Myocyte (in vitro differentiated cells): ENCODE measurements at regions not wholly inside any gene's neighbourhood (a gene's known extent, or its start where the extent isn't known, plus 50 kb on each side); places are given as distances from the start of the nearest gene placed in this dataset.
A peak's percentile ranks its signal among the peaks of the same experiment; 100 is the strongest.
"Not testable (repeated sequence)": the region's sequence is repeated elsewhere in the genome, so short reads cannot be mapped to it uniquely, and the experiment has no call there.

ENCODE experiments used
- DNase-seq: peaks from one replicate; pipeline ENCODE4 v3.0.0-alpha.2; 2012; ENCODE audit warnings: low read depth

- DNase-seq = no peak
These were observed 994.4 kb upstream of the NUDT12 start for GRCh38 chr5:104556957-104557356.

- no peak for DNase-seq
These were observed 989.0 kb upstream of the NUDT12 start for GRCh38 chr5:104551628-104552027.

GRCh38 chr5:104546871-104547270 lies 984.3 kb upstream of the NUDT12 start:
- DNase-seq = not testable (repeated sequence)

- DNase-seq = no peak
These were observed 978.7 kb upstream of the NUDT12 start for GRCh38 chr5:104541141-104541785.

GRCh38 chr5:104540448-104540847 lies 977.9 kb upstream of the NUDT12 start:
- DNase-seq = peak; percentile 28

- DNase-seq = no peak
These were observed 977.2 kb upstream of the NUDT12 start for GRCh38 chr5:104539618-104540350.

GRCh38 chr5:104538734-104539133 lies 976.1 kb upstream of the NUDT12 start:
- no peak for DNase-seq

- DNase-seq = no peak
These were observed 970.9 kb upstream of the NUDT12 start for GRCh38 chr5:104533498-104533897.

- DNase-seq = no peak
These were observed 964.3 kb upstream of the NUDT12 start for GRCh38 chr5:104526866-104527265.

GRCh38 chr5:104513640-104514072 lies 951.1 kb upstream of the NUDT12 start:
- no peak for DNase-seq

GRCh38 chr5:104513121-104513602 lies 950.6 kb upstream of the NUDT12 start:
- DNase-seq = peak; percentile 5

- DNase-seq = no peak
These were observed 949.7 kb upstream of the NUDT12 start for GRCh38 chr5:104512063-104512825.

- DNase-seq = no peak
These were observed 935.7 kb upstream of the NUDT12 start for GRCh38 chr5:104498281-104498680.

GRCh38 chr5:104494083-104494482 lies 931.5 kb upstream of the NUDT12 start:
- DNase-seq = no peak

GRCh38 chr5:104472811-104473210 lies 910.2 kb upstream of the NUDT12 start:
- DNase-seq = no peak

- peak; percentile 7 for DNase-seq
These were observed 893.5 kb upstream of the NUDT12 start for GRCh38 chr5:104456122-104456521.

- DNase-seq = no peak
These were observed 890.0 kb upstream of the NUDT12 start for GRCh38 chr5:104452550-104452949.

- not testable (repeated sequence) for DNase-seq
These were observed 889.3 kb upstream of the NUDT12 start for GRCh38 chr5:104451911-104452310.

- no peak for DNase-seq
These were observed 882.1 kb upstream of the NUDT12 start for GRCh38 chr5:104444656-104445055.

- DNase-seq = no peak
These were observed 881.1 kb upstream of the NUDT12 start for GRCh38 chr5:104443706-104444105.

GRCh38 chr5:104431981-104432380 lies 869.4 kb upstream of the NUDT12 start:
- no peak for DNase-seq
